Right lobe of liver (tissue), 6 donors: ENCODE measurements at regions not wholly inside any gene's neighbourhood (a gene's known extent, or its start where the extent isn't known, plus 50 kb on each side); places are given as distances from the start of the nearest gene placed in this dataset.

ENCODE experiments used
- ATAC-seq, 4 donors: fragments of 200-7000 bp; cut with Tn5 transposase; one replicate each; pipeline ENCODE4 v1.9.1; 2020; ENCODE audit warnings: mild to moderate bottlenecking in 4 of 4, moderate library complexity in 4 of 4
- DNase-seq, 3 donors: peaks; one replicate each; pipeline ENCODE4 v3.0.0-alpha.2; 2020
- H3K27ac ChIP-seq, 3 donors: fragments of 200-600 bp; one replicate each; pipeline ENCODE4 v1.8.0; 2022
- H3K27me3 ChIP-seq, 2 donors: fragments of 200-600 bp; one replicate each; pipeline ENCODE4 v1.8.0; 2022
- H3K36me3 ChIP-seq, 4 donors: fragments of 200-600 bp; sonication (generic) in 1 of 4; one replicate each; pipeline versions ENCODE4 v1.5.1 to v1.8.0; 2017 to 2022; ENCODE audit warnings: control low read depth in 1 of 4
- H3K4me1 ChIP-seq, 4 donors: fragments of 200-600 bp; sonication (generic) in 1 of 4; one replicate each; pipeline versions ENCODE4 v1.5.1 to v1.8.0; 2017 to 2022; ENCODE audit warnings: control low read depth in 1 of 4
- H3K4me3 ChIP-seq, 3 donors: fragments of 200-600 bp; one replicate each; pipeline ENCODE4 v1.8.0; 2022
- H3K9me3 ChIP-seq, 4 donors: fragments of 200-600 bp; sonication (generic) in 1 of 4; one replicate each; pipeline versions ENCODE4 v1.5.1 to v1.8.0; 2017 to 2022; ENCODE audit warnings: control low read depth in 1 of 4
- CTCF ChIP-seq, 4 donors: fragments of 200-600 bp in 3 of 4; fragments of 450-650 bp in 1 of 4; IDR thresholded peaks; one replicate each; pipeline versions ENCODE4 v1.5.1 to v1.8.0; 2016 to 2022; ENCODE audit warnings: antibody characterized with exemption in 4 of 4, mild to moderate bottlenecking in 2 of 4
- POLR2A ChIP-seq: fragments of 450-650 bp; IDR thresholded peaks from one replicate; pipeline ENCODE4 v1.6.1; 2017; ENCODE audit warnings: antibody characterized with exemption, mild to moderate bottlenecking
- WGBS: methylation state at CpG from one replicate; pipeline ENCODE4 v1.1.6; 2018; ENCODE audit warnings: low coverage, low lambda C conversion rate; ENCODE audit not compliant: insufficient coverage; ENCODE audit errors: missing lambda C conversion rate; 5-methylcytosine and 5-hydroxymethylcytosine counted together
- intact Hi-C, 2 donors: fragments of 100-400 bp; cut with DNase I; formaldehyde crosslinking; loops; one replicate each; pipeline versions ENCODE4 v1.11.2 to v1.14.1; 2022
- donor health status: DM: no; HTN: yes; CAD: no.
- donor health status: DM: no; HTN: no; CAD: no.
- donor health status: DM: no; HTN: no; CAD: no.
- donor health status: DM: no; HTN: yes; CAD: no.
- donor health status: DM: no; HTN: yes; CAD: no.

GRCh38 chr21:36211660-36212512 lies 55.3 kb downstream of the DOP1B start:
- H3K9me3 ChIP-seq = no peaks in the 10 kb centered on the region
- DNase-seq (no peak), ATAC-seq (no peak)
- intact Hi-C loops = no loop called here
- H3K4me3 ChIP-seq = no peak overlapping the region
- TF ChIP-seq CTCF (IDR thresholded peaks at IDR 0.05) (no peak), POLR2A (no peak)
- no peaks in the 10 kb centered on the region for H3K27me3 ChIP-seq
- no peak overlapping the region for H3K27ac ChIP-seq
- 88% methylated on average over 9 of the region's 9 CpGs for WGBS
- peaks cover 0 to 39% (median 3%) of the 10 kb centered on the region in 4 donors for H3K36me3 ChIP-seq
- no peaks in the 10 kb centered on the region for H3K4me1 ChIP-seq

GRCh38 chr21:36212513-36212780 lies 55.8 kb downstream of the DOP1B start:
- no peak for ATAC-seq
- Histone ChIP-seq H3K9me3 (no peaks in the 10 kb centered on the region), H3K27me3 (no peaks in the 10 kb centered on the region), H3K4me1 (no peaks in the 10 kb centered on the region), H3K4me3 (no peak overlapping the region), H3K36me3 (peaks cover 0 to 44% (median 4%) of the 10 kb centered on the region in 4 donors), H3K27ac (no peak overlapping the region)
- TF ChIP-seq POLR2A (no peak), CTCF (IDR thresholded peaks at IDR 0.05) (no peak)
- intact Hi-C loops = no loop called here
- DNase-seq = no peak
- WGBS = 97% methylated on average over 5 of the region's 5 CpGs

- Histone ChIP-seq H3K4me3 (no peak overlapping the region), H3K4me1 (no peaks in the 10 kb centered on the region), H3K27ac (no peak overlapping the region), H3K9me3 (no peaks in the 10 kb centered on the region), H3K36me3 (peaks cover 0 to 64% (median 4%) of the 10 kb centered on the region in 4 donors), H3K27me3 (no peaks in the 10 kb centered on the region)
- intact Hi-C loops = no loop called here
- DNase-seq (no peak), ATAC-seq (no peak)
- WGBS = 77% methylated on average over 3 of the region's 3 CpGs
- TF ChIP-seq CTCF (IDR thresholded peaks at IDR 0.05) = no peak
- no peak for TF ChIP-seq POLR2A
Observed at GRCh38 chr21:36214561-36214960, 57.9 kb downstream of the DOP1B start.

- Histone ChIP-seq H3K9me3 (no peaks in the 10 kb centered on the region), H3K4me3 (no peak overlapping the region), H3K27me3 (no peaks in the 10 kb centered on the region), H3K36me3 (peaks cover 0 to 50% (median 4%) of the 10 kb centered on the region in 4 donors), H3K27ac (no peak overlapping the region), H3K4me1 (no peaks in the 10 kb centered on the region)
- ATAC-seq (no peak), DNase-seq (no peak)
- intact Hi-C loops = no loop called here
- WGBS = 79% methylated on average over 4 of the region's 4 CpGs
- TF ChIP-seq POLR2A = no peak
- TF ChIP-seq CTCF (IDR thresholded peaks at IDR 0.05) = no peak
Observed at GRCh38 chr21:36217743-36218142, 61.1 kb downstream of the DOP1B start.
